ENCODE measurements at regions not wholly inside any gene's neighbourhood (a gene's known extent, or its start where the extent isn't known, plus 50 kb on each side); places are given as distances from the start of the nearest gene placed in this dataset.

- TF ChIP-seq HSF1 (IDR thresholded peaks at IDR 0.05; ENCODE audit: low read depth, low read length) = no peak
- TF ChIP-seq ATF2 (IDR thresholded peaks at IDR 0.05; ENCODE audit: low read length) = no peak
- TF ChIP-seq RUNX3 (IDR thresholded peaks at IDR 0.05; ENCODE audit: low read length) = peak; percentile 21; the same call in 1 of the 2 replicates
- no peak for TF ChIP-seq STAT1 (conservative IDR thresholded peaks at IDR 0.05)
- 0 out of 2 replicates have a peak, but pooled peaks have one; percentile 14 for TF ChIP-seq IKZF1 (conservative IDR thresholded peaks at IDR 0.05)
- peak; percentile 55; the same call in 1 of the 2 replicates for TF ChIP-seq BCL11A (IDR thresholded peaks at IDR 0.05; ENCODE audit: low read depth, low read length)
- TF ChIP-seq JUNB (IDR thresholded peaks at IDR 0.05) = peak; percentile 62
- peak; percentile 45; the same call in 1 of the 2 replicates for TF ChIP-seq SPI1 (IDR thresholded peaks at IDR 0.05; ENCODE audit: borderline replicate concordance, insufficient read depth, low read depth, low read length)
- no peak for TF ChIP-seq PAX8 (IDR thresholded peaks at IDR 0.05)
- no peak for TF ChIP-seq ZBTB33 (IDR thresholded peaks at IDR 0.05)
- peak in 1 of 2 experiments; percentile 45; a peak in 1 of 4 replicates for TF ChIP-seq IKZF2 (IDR thresholded peaks at IDR 0.05)
- peak; percentile 91 for TF ChIP-seq DPF2 (IDR thresholded peaks at IDR 0.05)
- peak; percentile 68; the same call in 1 of the 2 replicates for TF ChIP-seq BACH1 (IDR thresholded peaks at IDR 0.05; ENCODE audit: borderline replicate concordance)
- TF ChIP-seq MEF2B (IDR thresholded peaks at IDR 0.05; ENCODE audit: partially characterized antibody, poor library complexity, severe bottlenecking) = peak; percentile 11
- TF ChIP-seq RCOR1 (conservative IDR thresholded peaks at IDR 0.05; ENCODE audit: low read depth, low read length) = no peak
- no peak for TF ChIP-seq CEBPZ (IDR thresholded peaks at IDR 0.05; ENCODE audit: low read depth, low read length)
- TF ChIP-seq YY1 (IDR thresholded peaks at IDR 0.05; ENCODE audit: low read depth, low read length) = no peak
- no peak for TF ChIP-seq KLF5 (IDR thresholded peaks at IDR 0.05; ENCODE audit: partially characterized antibody)
These were observed 999.5 kb downstream of the PDHA2 start (continued) for GRCh38 chr4:96839441-96839840.

All from GM12878 (cell line).